ENCODE measurements at regions not wholly inside any gene's neighbourhood (a gene's known extent, or its start where the extent isn't known, plus 50 kb on each side); places are given as distances from the start of the nearest gene placed in this dataset.
A peak's percentile ranks its signal among the peaks of the same experiment; 100 is the strongest.

DNA sequence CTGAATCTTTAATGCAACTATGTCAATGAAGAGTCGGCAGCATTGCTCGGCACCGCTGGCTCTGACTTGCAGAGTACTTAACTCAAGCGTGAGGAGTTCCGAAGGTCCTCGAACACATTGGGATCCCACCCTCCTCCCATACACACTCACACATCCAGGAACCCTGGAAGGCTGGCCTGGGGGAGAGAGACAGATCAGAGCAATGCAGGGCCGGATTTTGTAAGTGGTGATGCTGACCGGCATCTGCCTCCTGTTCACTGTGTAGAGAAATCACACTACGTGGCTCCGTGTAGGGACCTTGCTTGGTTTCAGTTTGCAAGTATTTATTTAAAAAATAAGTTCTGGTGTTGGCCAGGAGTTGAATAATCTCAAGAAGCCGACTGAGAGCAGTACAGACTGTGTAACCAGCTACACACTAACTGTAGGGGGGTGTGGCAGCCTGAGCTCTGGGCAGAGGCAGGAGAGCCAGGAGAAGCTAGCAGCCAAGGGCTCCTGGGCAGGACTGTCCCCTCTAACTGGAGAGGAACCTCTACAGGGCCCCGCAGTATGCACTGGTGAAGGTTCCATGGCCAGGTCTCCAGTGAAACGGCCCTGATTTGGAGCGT lies 190.2 kb upstream of the TNRC6C start:
- POLR2A ChIA-PET (ENCODE audit: unreplicated experiment), result no interaction called here
- TF ChIP-seq EZH2phosphoT487 (IDR thresholded peaks at IDR 0.05; ENCODE audit: borderline replicate concordance, low read length) (no peak), EZH2 (IDR thresholded peaks at IDR 0.05; ENCODE audit: low read length, unreplicated experiment) (no peak), CTCF (conservative IDR thresholded peaks at IDR 0.05; ENCODE audit: low read depth, low read length) (no peak)
- Histone ChIP-seq H3K9me3 (ENCODE audit: low read length) (no peaks in the 10 kb centered on the region), H3K4me2 (ENCODE audit: low read length) (no peak overlapping the region), H3K4me3 (ENCODE audit: low read length) (no peak overlapping the region), H4K20me1 (ENCODE audit: low read length) (no peaks in the 10 kb centered on the region), H3K79me2 (ENCODE audit: low read length) (no peaks in the 10 kb centered on the region), H3K36me3 (ENCODE audit: low read depth, low read length) (no peaks in the 10 kb centered on the region), H2AFZ (ENCODE audit: low read length) (no peak overlapping the region), H3K9me2 (replicated peaks; ENCODE audit: low read length) (no peaks in the 10 kb centered on the region), H3K4me1 (ENCODE audit: insufficient read depth, low read length) (no peaks in the 10 kb centered on the region), H3K9ac (ENCODE audit: low read length) (no peak overlapping the region), H3F3A (ENCODE audit: low read length, unreplicated experiment) (no peaks in the 10 kb centered on the region), H3K27me3 (ENCODE audit: low read length) (peaks cover 64% of the 10 kb centered on the region), H3K27ac (ENCODE audit: low read length) (no peak overlapping the region)
- no peak for DNase-seq
- CTCF ChIA-PET, result no interaction called here
- no peak for ATAC-seq
- no TSS peak for BruUV-seq (replicated peaks)
- intact Hi-C loops (cut with micrococcal nuclease), result no loop called here

DNA sequence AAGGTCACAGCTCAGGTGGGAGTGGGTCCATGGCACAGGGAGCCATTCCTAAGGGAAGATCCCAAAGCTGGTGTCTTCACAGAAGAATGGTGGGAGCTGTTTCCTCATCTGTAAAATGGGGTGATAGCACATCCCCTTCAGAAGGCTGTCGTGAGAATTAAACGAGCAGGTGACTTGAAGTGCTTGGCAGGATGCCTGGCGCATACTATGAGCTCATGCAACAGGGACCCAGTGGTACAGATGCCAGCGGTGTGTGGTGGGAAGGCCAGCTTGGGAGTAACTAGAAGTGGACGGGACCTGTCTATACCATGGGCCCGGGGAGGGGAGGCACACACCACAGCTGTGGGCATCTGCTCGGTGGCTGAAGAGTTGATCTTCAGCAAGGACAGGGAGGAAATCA lies 189.3 kb upstream of the TNRC6C start:
- H3K79me2 ChIP-seq (ENCODE audit: low read length), result no peaks in the 10 kb centered on the region
- H3K4me1 ChIP-seq (ENCODE audit: insufficient read depth, low read length), result no peaks in the 10 kb centered on the region
- CTCF ChIA-PET, result no interaction called here
- peaks cover 55% of the 10 kb centered on the region for H3K27me3 ChIP-seq (ENCODE audit: low read length)
- peak; percentile 26 for DNase-seq
- no peaks in the 10 kb centered on the region for H3F3A ChIP-seq (ENCODE audit: low read length, unreplicated experiment)
- H2AFZ ChIP-seq (ENCODE audit: low read length), result no peak overlapping the region
- no peak overlapping the region for H3K4me2 ChIP-seq (ENCODE audit: low read length)
- intact Hi-C loops (cut with micrococcal nuclease), result no loop called here
- H3K4me3 ChIP-seq (ENCODE audit: low read length), result no peak overlapping the region
- H3K36me3 ChIP-seq (ENCODE audit: low read depth, low read length), result no peaks in the 10 kb centered on the region
- no peaks in the 10 kb centered on the region for H3K9me2 ChIP-seq (replicated peaks; ENCODE audit: low read length)
- TF ChIP-seq EZH2phosphoT487 (IDR thresholded peaks at IDR 0.05; ENCODE audit: borderline replicate concordance, low read length) (no peak), EZH2 (IDR thresholded peaks at IDR 0.05; ENCODE audit: low read length, unreplicated experiment) (no peak), CTCF (conservative IDR thresholded peaks at IDR 0.05; ENCODE audit: low read depth, low read length) (no peak)
- BruUV-seq (replicated peaks), result no TSS peak
- ATAC-seq, result no peak
- H4K20me1 ChIP-seq (ENCODE audit: low read length), result no peaks in the 10 kb centered on the region
- no peak overlapping the region for H3K9ac ChIP-seq (ENCODE audit: low read length)
- H3K9me3 ChIP-seq (ENCODE audit: low read length), result no peaks in the 10 kb centered on the region
- POLR2A ChIA-PET (ENCODE audit: unreplicated experiment), result no interaction called here
- no peak overlapping the region for H3K27ac ChIP-seq (ENCODE audit: low read length)

DNA sequence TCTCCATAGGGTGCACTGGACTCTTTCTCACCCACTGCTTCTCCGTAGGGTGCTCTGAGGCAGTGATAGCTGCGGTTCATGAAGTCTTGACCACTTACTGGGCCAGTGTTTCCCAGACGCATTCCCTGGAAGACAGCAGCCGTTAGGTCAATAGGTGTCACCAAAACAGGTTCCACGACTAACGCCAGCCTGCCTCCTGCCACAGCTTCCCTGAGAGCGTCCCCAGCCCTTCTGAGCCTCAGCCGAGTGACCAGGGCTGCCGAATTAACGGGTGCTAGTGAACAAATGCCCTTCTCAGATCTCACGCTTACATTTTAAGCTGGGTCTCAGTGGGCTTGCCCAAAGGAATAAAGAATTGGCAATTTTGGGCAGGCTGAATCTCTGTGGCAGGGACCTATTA lies 188.7 kb upstream of the TNRC6C start:
- ChIA-PET CTCF (no interaction called here), POLR2A (ENCODE audit: unreplicated experiment) (no interaction called here)
- Histone ChIP-seq H3K36me3 (ENCODE audit: low read depth, low read length) (no peaks in the 10 kb centered on the region), H2AFZ (ENCODE audit: low read length) (no peak overlapping the region), H3K9me2 (replicated peaks; ENCODE audit: low read length) (no peaks in the 10 kb centered on the region), H3K4me2 (ENCODE audit: low read length) (no peak overlapping the region), H3F3A (ENCODE audit: low read length, unreplicated experiment) (no peaks in the 10 kb centered on the region), H3K27me3 (ENCODE audit: low read length) (peaks cover 50% of the 10 kb centered on the region), H3K4me3 (ENCODE audit: low read length) (no peak overlapping the region), H3K27ac (ENCODE audit: low read length) (no peak overlapping the region), H3K9ac (ENCODE audit: low read length) (no peak overlapping the region), H3K79me2 (ENCODE audit: low read length) (no peaks in the 10 kb centered on the region), H3K4me1 (ENCODE audit: insufficient read depth, low read length) (no peaks in the 10 kb centered on the region), H3K9me3 (ENCODE audit: low read length) (no peaks in the 10 kb centered on the region), H4K20me1 (ENCODE audit: low read length) (no peaks in the 10 kb centered on the region)
- TF ChIP-seq CTCF (conservative IDR thresholded peaks at IDR 0.05; ENCODE audit: low read depth, low read length) (no peak), EZH2 (IDR thresholded peaks at IDR 0.05; ENCODE audit: low read length, unreplicated experiment) (no peak), EZH2phosphoT487 (IDR thresholded peaks at IDR 0.05; ENCODE audit: borderline replicate concordance, low read length) (no peak)
- ATAC-seq (no peak), DNase-seq (no peak)
- no TSS peak for BruUV-seq (replicated peaks)
- intact Hi-C loops (cut with micrococcal nuclease), result no loop called here

Data from PC-3 (cell line).